Lower leg skin (tissue), 3 donors: ENCODE measurements at regions not wholly inside any gene's neighbourhood (a gene's known extent, or its start where the extent isn't known, plus 50 kb on each side); places are given as distances from the start of the nearest gene placed in this dataset.

Experiments
- POLR2A ChIP-seq, 2 donors: fragments of 450-650 bp; IDR thresholded peaks; one replicate each; pipeline ENCODE4 v1.6.1; 2016 to 2017; ENCODE audit warnings: antibody characterized with exemption in 2 of 2, mild to moderate bottlenecking in 1 of 2, moderate library complexity in 1 of 2
- TF ChIP-seq, protein P1 (sequence below), 3 donors: fragments of 450-650 bp; IDR thresholded peaks; one replicate each; pipeline ENCODE4 v1.5.1; 2016; ENCODE audit warnings: antibody characterized with exemption in 3 of 3, mild to moderate bottlenecking in 3 of 3, moderate library complexity in 2 of 3

DNA sequence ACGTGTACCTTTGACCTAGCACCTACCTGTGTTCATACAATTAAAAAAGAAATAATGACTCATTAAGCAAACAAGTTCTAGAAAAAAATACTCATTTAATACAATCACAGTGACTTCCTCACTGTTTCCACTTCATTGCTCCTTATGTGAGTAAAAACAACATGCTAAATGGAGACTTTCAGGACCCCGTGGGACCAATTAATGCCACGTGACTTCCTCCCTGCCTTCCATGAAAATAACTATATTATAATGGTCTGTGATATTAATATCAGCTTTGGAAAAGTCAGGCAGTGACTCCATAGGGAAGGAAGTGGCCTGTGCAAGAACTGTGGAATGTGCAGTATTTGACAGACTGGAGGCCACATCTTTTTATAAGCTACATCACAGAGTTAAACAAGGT, 337.8 kb downstream of the HLX start:
- TF ChIP-seq, protein P1, sequence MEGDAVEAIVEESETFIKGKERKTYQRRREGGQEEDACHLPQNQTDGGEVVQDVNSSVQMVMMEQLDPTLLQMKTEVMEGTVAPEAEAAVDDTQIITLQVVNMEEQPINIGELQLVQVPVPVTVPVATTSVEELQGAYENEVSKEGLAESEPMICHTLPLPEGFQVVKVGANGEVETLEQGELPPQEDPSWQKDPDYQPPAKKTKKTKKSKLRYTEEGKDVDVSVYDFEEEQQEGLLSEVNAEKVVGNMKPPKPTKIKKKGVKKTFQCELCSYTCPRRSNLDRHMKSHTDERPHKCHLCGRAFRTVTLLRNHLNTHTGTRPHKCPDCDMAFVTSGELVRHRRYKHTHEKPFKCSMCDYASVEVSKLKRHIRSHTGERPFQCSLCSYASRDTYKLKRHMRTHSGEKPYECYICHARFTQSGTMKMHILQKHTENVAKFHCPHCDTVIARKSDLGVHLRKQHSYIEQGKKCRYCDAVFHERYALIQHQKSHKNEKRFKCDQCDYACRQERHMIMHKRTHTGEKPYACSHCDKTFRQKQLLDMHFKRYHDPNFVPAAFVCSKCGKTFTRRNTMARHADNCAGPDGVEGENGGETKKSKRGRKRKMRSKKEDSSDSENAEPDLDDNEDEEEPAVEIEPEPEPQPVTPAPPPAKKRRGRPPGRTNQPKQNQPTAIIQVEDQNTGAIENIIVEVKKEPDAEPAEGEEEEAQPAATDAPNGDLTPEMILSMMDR (IDR thresholded peaks at IDR 0.05), result no peak
- TF ChIP-seq POLR2A (IDR thresholded peaks at IDR 0.05), result no peak
